ENCODE measurements at regions not wholly inside any gene's neighbourhood (a gene's known extent, or its start where the extent isn't known, plus 50 kb on each side); places are given as distances from the start of the nearest gene placed in this dataset.

DNA sequence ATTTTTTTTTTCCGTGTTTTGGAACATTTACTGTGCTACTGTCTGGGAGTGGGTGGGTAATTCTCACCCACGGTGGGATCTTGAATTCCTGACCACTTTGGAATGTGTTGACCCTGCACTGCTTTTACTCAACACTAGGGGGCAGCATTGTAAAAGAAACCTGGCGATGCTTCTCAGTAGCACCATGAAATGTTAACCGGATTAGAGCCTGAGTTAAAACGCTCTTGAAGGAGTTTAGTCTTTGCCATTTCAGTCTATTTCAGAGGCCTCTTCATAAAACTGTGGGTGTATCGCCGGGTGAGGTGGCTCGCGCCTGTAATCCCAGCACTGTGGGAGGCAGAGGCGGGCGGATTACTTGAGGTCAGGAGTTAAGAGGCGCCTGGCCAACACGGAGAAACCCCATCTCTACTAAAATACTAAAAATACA, 79.0 kb upstream of the PRNP start:
- H3K4me1 ChIP-seq (ENCODE audit: insufficient read depth, low read length): no peaks in the 10 kb centered on the region
- H2BK5ac ChIP-seq (ENCODE audit: insufficient read length, low read length): no peak overlapping the region
- no peak overlapping the region for H4K91ac ChIP-seq (ENCODE audit: insufficient read length, low read depth, low read length)
- no peak overlapping the region for H2BK20ac ChIP-seq (ENCODE audit: low read depth, low read length, poor library complexity, severe bottlenecking)
- H3K27me3 ChIP-seq (ENCODE audit: insufficient read depth, low read length): no peaks in the 10 kb centered on the region
- Mint-ChIP-seq H3K9me3 (no peaks in the 10 kb centered on the region; a peak in 1 of 5 replicates), H3K4me1 (peaks cover 2 to 8% of the 10 kb centered on the region in 2 experiments; a peak in 3 of 4 replicates), H3K27ac (peak overlapping the region in 1 of 3 experiments; percentile 70; a peak in 2 of 7 replicates), H3K36me3 (ENCODE audit: insufficient read depth in 1 of 3, low read depth in 3 of 3) (no peaks in the 10 kb centered on the region; a peak in 1 of 7 replicates), H3K27me3 (ENCODE audit: low read depth) (peaks cover 5% of the 10 kb centered on the region), H3K4me3 (no peak overlapping the region)
- no peak overlapping the region for H2AK5ac ChIP-seq (ENCODE audit: insufficient read length, low read length)
- no peaks in the 10 kb centered on the region for H3K79me1 ChIP-seq (ENCODE audit: insufficient read depth, low read depth, low read length, poor library complexity, severe bottlenecking)
- H3K23me2 ChIP-seq (ENCODE audit: insufficient read length, low read depth, low read length, poor library complexity, severe bottlenecking): no peaks in the 10 kb centered on the region
- TF ChIP-seq CTCF (conservative IDR thresholded peaks at IDR 0.05): peak; percentile 93
- no peak overlapping the region for H4K8ac ChIP-seq (replicated peaks; ENCODE audit: insufficient read length, low read depth, low read length)
- H3K4me2 ChIP-seq (ENCODE audit: insufficient read depth, insufficient read length, low read length): no peak overlapping the region
- no peak overlapping the region for H3T11ph ChIP-seq (ENCODE audit: low read length)
- H3K27ac ChIP-seq (ENCODE audit: insufficient read length, low read depth, low read length): no peak overlapping the region
- no peak overlapping the region for H2AFZ ChIP-seq (ENCODE audit: low read length)
- H3K4ac ChIP-seq (ENCODE audit: low read depth, low read length): no peak overlapping the region
- no peaks in the 10 kb centered on the region for H4K20me1 ChIP-seq (ENCODE audit: control insufficient read depth, insufficient read depth, insufficient read length)
- H2BK120ac ChIP-seq (ENCODE audit: low read depth, low read length, poor library complexity, severe bottlenecking): no peak overlapping the region
- H3K79me2 ChIP-seq (ENCODE audit: insufficient read depth, low read length): no peaks in the 10 kb centered on the region
- H3K9ac ChIP-seq (ENCODE audit: extremely low read depth, insufficient read length, low read length): no peak overlapping the region
- no peak overlapping the region for H3K56ac ChIP-seq (ENCODE audit: insufficient read length, low read depth, low read length)
- H4K5ac ChIP-seq (ENCODE audit: insufficient read length, low read depth, low read length): no peak overlapping the region
- H3K23ac ChIP-seq (ENCODE audit: insufficient read length, low read depth, low read length): no peak overlapping the region
- H2BK12ac ChIP-seq (ENCODE audit: insufficient read length, low read depth, low read length): no peak overlapping the region
- H3K14ac ChIP-seq (ENCODE audit: insufficient read depth, low read length): no peak overlapping the region
- no peak overlapping the region for H2BK15ac ChIP-seq (ENCODE audit: low read depth, low read length)
- no peaks in the 10 kb centered on the region for H3K9me3 ChIP-seq (ENCODE audit: control insufficient read depth, low read depth, low read length)
- WGBS (ENCODE audit: extremely low coverage, insufficient read length, low lambda C conversion rate): no CpG with 5 or more reads among the region's 13 CpGs
- H3K18ac ChIP-seq (ENCODE audit: insufficient read length, low read depth, low read length): no peak overlapping the region
- peak; percentile 64 for DNase-seq

All from H9 (cell line).